ENCODE measurements at regions not wholly inside any gene's neighbourhood (a gene's known extent, or its start where the extent isn't known, plus 50 kb on each side); places are given as distances from the start of the nearest gene placed in this dataset.

- TF ChIP-seq CTCF (IDR thresholded peaks at IDR 0.05; ENCODE audit: low read length) (no peak), EZH2 (IDR thresholded peaks at IDR 0.05; ENCODE audit: borderline replicate concordance, low read length) (no peak)
Observed at GRCh38 chr12:124478416-124478815, 89.0 kb downstream of the NCOR2 start.
